Upper lobe of left lung (tissue), 6 donors: ENCODE measurements at regions not wholly inside any gene's neighbourhood (a gene's known extent, or its start where the extent isn't known, plus 50 kb on each side); places are given as distances from the start of the nearest gene placed in this dataset.

Experiments used
- ATAC-seq, 2 donors: fragments of 200-7000 bp; cut with Tn5 transposase; one replicate each; pipeline ENCODE4 v1.9.1; 2022; ENCODE audit warnings: mild to moderate bottlenecking in 2 of 2, moderate library complexity in 2 of 2; ENCODE audit not compliant: low FRiP score in 2 of 2
- DNase-seq, 2 donors: peaks; one replicate each; pipeline ENCODE4 v3.0.0-alpha.2; 2019 to 2020
- H3K27ac ChIP-seq, 4 donors: fragments of 200-600 bp; sonication (generic); one replicate each; pipeline ENCODE4 v1.5.1; 2016 to 2019
- H3K27me3 ChIP-seq, 4 donors: fragments of 200-600 bp; sonication (generic); one replicate each; pipeline ENCODE4 v1.5.1; 2017 to 2019
- H3K36me3 ChIP-seq, 4 donors: fragments of 200-600 bp; sonication (generic); one replicate each; pipeline ENCODE4 v1.5.1; 2016 to 2019
- H3K4me1 ChIP-seq, 4 donors: fragments of 200-600 bp; sonication (generic); one replicate each; pipeline ENCODE4 v1.5.1; 2018 to 2019
- H3K4me3 ChIP-seq, 4 donors: fragments of 200-600 bp; sonication (generic); one replicate each; pipeline ENCODE4 v1.5.1; 2017 to 2019; ENCODE audit warnings: mild to moderate bottlenecking in 2 of 4, moderate library complexity in 1 of 4
- H3K9me3 ChIP-seq, 4 donors: fragments of 200-600 bp; sonication (generic); one replicate each; pipeline ENCODE4 v1.5.1; 2018 to 2019
- CTCF ChIP-seq, 6 experiments: fragments of 450-650 bp in 4 of 6; fragments of 200-600 bp in 2 of 6; sonication (generic) in 2 of 6; IDR thresholded peaks; one replicate each; pipeline ENCODE4 v1.5.1; 2016 to 2019; ENCODE audit warnings: antibody characterized with exemption in 6 of 6
- EP300 ChIP-seq, 4 donors: sonication (generic); formaldehyde crosslinking; IDR thresholded peaks; one replicate each; pipeline ENCODE4 v1.5.1; 2017; ENCODE audit warnings: antibody characterized with exemption in 4 of 4, control low read depth in 2 of 4
- POLR2A ChIP-seq, 4 donors: fragments of 450-650 bp; IDR thresholded peaks; one replicate each; pipeline ENCODE4 v1.5.1; 2016 to 2017; ENCODE audit warnings: antibody characterized with exemption in 4 of 4, mild to moderate bottlenecking in 2 of 4
- POLR2AphosphoS5 ChIP-seq, 2 donors: sonication (generic); formaldehyde crosslinking; IDR thresholded peaks; one replicate each; pipeline ENCODE4 v1.5.1; 2017; ENCODE audit warnings: antibody characterized with exemption in 2 of 2
- WGBS, 2 donors: methylation state at CpG; one replicate each; pipeline ENCODE4 v1.1.5; 2017 to 2018; 5-methylcytosine and 5-hydroxymethylcytosine counted together
- donor health status: DM: no; HTN: no; CAD: no; lungs with moderate emphysema.
- donor health status: DM: no; HTN: yes; CAD: no; lungs with severe emphysema.

DNA sequence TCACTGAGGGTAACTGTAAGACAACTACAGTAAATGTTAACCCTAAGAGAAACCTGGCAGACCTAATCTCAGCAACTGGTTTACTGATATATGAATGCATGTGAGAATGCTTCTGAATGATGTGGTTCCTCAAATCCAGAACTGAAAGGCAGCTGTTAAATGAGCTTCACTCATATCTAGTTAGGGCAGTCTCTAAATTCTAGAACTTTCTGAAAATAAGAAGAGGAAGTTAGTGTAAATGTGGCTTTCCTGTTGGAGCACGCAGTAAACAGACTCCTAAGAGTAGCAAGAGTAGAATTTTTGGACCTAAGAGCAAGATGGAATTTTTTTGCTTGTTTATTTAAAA is 117.9 kb upstream of the KCNN2 start:
- ATAC-seq: no peak
- 35 to 52% methylated on average over 1 of the region's 1 CpG for WGBS, 2 donors
- no peaks in the 10 kb centered on the region for H3K4me1 ChIP-seq
- no peak overlapping the region for H3K4me3 ChIP-seq
- TF ChIP-seq POLR2AphosphoS5 (IDR thresholded peaks at IDR 0.05): no peak
- TF ChIP-seq POLR2A (IDR thresholded peaks at IDR 0.05): no peak
- TF ChIP-seq CTCF (IDR thresholded peaks at IDR 0.05): no peak
- no peak for TF ChIP-seq EP300 (IDR thresholded peaks at IDR 0.05)
- no peak for DNase-seq
- H3K27me3 ChIP-seq: no peaks in the 10 kb centered on the region
- no peaks in the 10 kb centered on the region for H3K9me3 ChIP-seq
- H3K36me3 ChIP-seq: no peaks in the 10 kb centered on the region
- no peak overlapping the region for H3K27ac ChIP-seq

DNA sequence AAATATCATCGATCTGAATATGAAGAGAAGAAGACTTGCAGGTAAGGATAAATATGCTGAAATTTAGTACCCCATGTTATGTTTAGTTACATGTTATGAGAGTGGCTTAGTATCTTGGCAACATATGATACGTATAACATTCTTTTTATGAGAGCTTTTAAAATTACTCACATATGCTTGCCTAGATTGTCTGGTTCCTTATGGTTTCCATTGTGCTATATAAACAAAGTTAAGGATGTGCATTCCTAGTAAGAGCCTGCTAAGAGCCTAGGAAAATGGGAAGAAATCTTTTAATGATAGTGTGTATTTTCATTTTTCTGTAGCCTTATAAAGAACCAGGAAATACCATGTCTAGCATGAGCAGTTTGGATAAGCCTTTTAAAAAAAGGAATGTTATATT is 112.0 kb upstream of the KCNN2 start:
- TF ChIP-seq POLR2A (IDR thresholded peaks at IDR 0.05) (no peak), EP300 (IDR thresholded peaks at IDR 0.05) (no peak), CTCF (IDR thresholded peaks at IDR 0.05) (no peak), POLR2AphosphoS5 (IDR thresholded peaks at IDR 0.05) (no peak)
- no peak for ATAC-seq
- Histone ChIP-seq H3K4me3 (no peak overlapping the region), H3K4me1 (no peaks in the 10 kb centered on the region), H3K36me3 (no peaks in the 10 kb centered on the region), H3K27ac (no peak overlapping the region), H3K27me3 (no peaks in the 10 kb centered on the region), H3K9me3 (no peaks in the 10 kb centered on the region)
- DNase-seq: no peak
- WGBS, 2 donors: 78 to 81% methylated on average over 2 of the region's 2 CpGs

DNA sequence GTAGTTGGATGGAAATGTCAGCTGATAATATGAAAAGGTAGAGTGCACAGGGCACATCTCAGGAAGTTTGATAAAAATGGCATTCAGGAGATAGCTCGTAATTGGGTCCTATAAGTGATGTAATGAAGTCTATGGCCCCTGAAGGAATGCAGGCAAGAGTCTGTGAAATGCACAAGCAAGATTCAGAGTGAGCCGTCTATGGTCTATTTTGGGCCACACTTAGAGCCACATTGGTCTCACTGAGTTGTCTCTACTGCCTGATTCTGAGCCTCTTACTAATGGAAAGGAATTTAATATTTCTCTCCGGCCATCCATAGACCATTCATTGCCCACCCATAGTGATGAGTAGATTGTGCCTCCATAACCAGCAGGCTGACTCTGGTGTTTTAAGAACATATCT is 111.3 kb upstream of the KCNN2 start:
- Histone ChIP-seq H3K4me1 (no peaks in the 10 kb centered on the region), H3K4me3 (no peak overlapping the region), H3K27ac (no peak overlapping the region), H3K36me3 (no peaks in the 10 kb centered on the region), H3K27me3 (no peaks in the 10 kb centered on the region), H3K9me3 (no peaks in the 10 kb centered on the region)
- no peak for DNase-seq
- WGBS, 2 donors: 86 to 91% methylated on average over 3 of the region's 3 CpGs
- TF ChIP-seq CTCF (IDR thresholded peaks at IDR 0.05): no peak
- TF ChIP-seq POLR2AphosphoS5 (IDR thresholded peaks at IDR 0.05): no peak
- TF ChIP-seq EP300 (IDR thresholded peaks at IDR 0.05): no peak
- no peak for TF ChIP-seq POLR2A (IDR thresholded peaks at IDR 0.05)
- ATAC-seq: no peak

- TF ChIP-seq EP300 (IDR thresholded peaks at IDR 0.05) (no peak), POLR2A (IDR thresholded peaks at IDR 0.05) (no peak), POLR2AphosphoS5 (IDR thresholded peaks at IDR 0.05) (no peak), CTCF (IDR thresholded peaks at IDR 0.05) (no peak)
- no peaks in the 10 kb centered on the region for H3K27me3 ChIP-seq
- H3K27ac ChIP-seq: no peak overlapping the region
Observed at GRCh38 chr5:114252226-114252625, 109.6 kb upstream of the KCNN2 start.

DNA sequence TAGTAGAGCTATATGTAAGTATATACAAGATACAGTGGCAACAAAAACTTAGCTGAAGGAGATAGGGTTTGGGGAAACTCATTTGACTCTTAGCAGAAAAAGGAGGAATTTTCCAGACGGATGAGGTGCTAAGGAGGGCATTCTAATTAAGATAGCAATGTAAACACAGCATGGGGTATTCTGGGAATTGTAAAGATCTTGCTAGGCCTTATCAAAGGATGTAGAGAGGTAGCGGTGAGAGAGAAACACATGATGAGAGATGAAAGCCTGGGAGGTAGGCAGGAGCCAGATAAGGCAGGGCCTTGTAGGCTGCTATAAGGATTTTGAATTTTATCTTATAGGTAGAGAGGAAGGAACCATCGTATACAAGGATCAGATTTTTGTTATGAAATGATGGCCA is 106.6 kb upstream of the KCNN2 start:
- 41 to 50% methylated on average over 3 of the region's 3 CpGs for WGBS, 2 donors
- no peak overlapping the region for H3K27ac ChIP-seq
- DNase-seq: no peak
- no peaks in the 10 kb centered on the region for H3K27me3 ChIP-seq
- no peak for TF ChIP-seq POLR2A (IDR thresholded peaks at IDR 0.05)
- no peaks in the 10 kb centered on the region for H3K36me3 ChIP-seq
- no peak for ATAC-seq
- H3K4me3 ChIP-seq: no peak overlapping the region
- H3K4me1 ChIP-seq: no peaks in the 10 kb centered on the region
- no peaks in the 10 kb centered on the region for H3K9me3 ChIP-seq

More at GRCh38 chr5:114252226-114252625, 109.6 kb upstream of the KCNN2 start:
- no peak for DNase-seq
- no peaks in the 10 kb centered on the region for H3K36me3 ChIP-seq
- no peak for ATAC-seq
- no peaks in the 10 kb centered on the region for H3K9me3 ChIP-seq
- H3K4me3 ChIP-seq: no peak overlapping the region
- no peaks in the 10 kb centered on the region for H3K4me1 ChIP-seq
